Activated CD4-positive, alpha-beta T cell treated with anti-CD3 and anti-CD28 coated beads, Interleukin-2, amount 50 U/mL, for 48 hours (primary cell): ENCODE measurements at regions not wholly inside any gene's neighbourhood (a gene's known extent, or its start where the extent isn't known, plus 50 kb on each side); places are given as distances from the start of the nearest gene placed in this dataset.

Source experiments
- DNase-seq, 2 experiments: peaks; one replicate each; pipeline ENCODE4 v3.0.0-alpha.2; 2020

DNA sequence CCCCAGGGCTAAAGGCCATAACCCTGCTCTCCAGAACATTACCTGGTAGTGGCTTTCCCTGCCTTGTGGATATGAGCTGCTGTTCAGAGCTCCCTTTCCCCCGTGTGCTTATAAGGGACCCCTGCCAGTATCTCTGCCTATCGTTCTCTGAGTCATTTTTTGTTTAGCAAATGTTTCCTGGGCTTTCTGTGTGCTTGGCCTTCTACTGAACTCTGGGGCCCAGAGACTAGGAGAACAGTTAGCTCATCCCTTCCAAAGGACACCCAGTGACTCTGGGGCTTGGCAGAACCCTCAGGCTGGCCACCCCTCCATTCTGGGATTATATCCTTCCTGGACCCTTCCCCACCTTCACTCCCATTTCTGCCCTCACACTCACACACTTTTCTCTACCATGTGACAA is 80.8 kb upstream of the POU3F1 start:
- no peak for DNase-seq

DNA sequence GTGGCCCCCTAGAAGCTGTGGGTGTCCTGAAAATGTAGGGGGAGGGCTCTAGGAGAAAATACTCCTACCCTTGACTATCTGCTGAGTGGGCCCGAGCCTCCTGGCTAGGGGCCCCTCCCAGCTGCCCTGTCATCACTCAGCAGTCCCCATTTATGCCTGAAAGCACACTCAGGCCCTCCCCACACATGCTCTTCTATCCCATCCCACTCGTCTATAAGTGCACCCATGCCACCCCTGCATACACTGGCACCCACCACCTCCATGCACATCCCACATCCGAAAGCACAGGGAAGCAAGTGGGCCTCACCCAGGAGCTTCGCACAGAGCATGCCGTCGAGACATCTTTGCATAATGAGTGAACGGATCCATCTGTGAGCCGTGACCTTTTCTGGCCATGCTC is 80.4 kb upstream of the POU3F1 start:
- no peak for DNase-seq

DNA sequence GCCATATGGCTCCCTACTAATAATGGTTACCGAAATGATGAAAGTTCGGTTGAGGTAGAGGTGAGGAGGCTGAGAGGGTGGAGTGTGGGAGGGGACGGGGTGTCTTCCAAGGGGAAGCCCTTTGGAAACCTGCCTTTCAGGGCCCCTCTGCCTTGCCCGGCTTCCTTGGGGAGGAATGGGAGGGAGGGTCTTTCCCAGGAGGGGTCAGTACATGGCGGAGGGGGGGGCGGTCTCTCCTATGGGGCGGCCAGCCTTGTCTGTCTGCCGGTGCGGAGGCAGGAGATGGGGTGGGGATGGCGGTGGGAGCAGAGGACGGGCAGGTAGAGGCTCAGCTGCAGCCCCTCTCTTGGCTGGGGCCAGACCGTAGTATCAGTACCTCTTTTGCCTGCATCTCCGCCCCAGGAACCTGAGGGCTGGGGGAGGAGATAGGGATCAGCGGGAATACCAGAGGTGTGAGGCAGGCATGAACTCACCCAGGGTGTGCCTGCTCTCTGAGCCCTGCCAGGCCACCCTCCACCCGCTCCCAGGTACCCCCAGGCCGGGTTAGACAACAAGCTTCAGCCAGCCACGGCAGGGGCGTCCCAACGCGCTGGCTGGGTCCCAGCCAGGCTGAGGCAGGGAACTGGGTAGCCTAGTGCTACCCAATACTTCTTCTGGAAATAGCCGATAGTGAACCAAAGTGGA is 79.4 kb upstream of the POU3F1 start:
- DNase-seq = no peak

DNA sequence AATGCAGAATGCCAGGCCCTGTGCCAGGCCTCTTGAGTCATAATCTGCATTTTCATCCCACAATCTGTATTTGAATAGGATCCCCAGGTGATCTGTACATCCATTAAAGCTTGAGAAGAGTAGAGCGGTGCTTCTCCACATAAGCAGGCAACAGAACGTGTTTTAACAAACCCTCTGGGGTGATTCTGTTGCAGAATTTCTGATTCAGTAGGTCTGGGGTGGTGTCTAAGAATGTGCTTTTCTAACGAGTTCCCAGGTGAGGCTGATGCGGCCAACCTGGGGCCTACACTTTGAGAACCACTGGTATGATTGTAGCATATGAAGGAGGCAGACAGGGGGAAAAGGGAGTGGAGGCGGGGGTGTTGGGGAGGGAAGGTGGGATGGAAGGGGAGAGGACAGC is 78.4 kb upstream of the POU3F1 start:
- no peak for DNase-seq

DNA sequence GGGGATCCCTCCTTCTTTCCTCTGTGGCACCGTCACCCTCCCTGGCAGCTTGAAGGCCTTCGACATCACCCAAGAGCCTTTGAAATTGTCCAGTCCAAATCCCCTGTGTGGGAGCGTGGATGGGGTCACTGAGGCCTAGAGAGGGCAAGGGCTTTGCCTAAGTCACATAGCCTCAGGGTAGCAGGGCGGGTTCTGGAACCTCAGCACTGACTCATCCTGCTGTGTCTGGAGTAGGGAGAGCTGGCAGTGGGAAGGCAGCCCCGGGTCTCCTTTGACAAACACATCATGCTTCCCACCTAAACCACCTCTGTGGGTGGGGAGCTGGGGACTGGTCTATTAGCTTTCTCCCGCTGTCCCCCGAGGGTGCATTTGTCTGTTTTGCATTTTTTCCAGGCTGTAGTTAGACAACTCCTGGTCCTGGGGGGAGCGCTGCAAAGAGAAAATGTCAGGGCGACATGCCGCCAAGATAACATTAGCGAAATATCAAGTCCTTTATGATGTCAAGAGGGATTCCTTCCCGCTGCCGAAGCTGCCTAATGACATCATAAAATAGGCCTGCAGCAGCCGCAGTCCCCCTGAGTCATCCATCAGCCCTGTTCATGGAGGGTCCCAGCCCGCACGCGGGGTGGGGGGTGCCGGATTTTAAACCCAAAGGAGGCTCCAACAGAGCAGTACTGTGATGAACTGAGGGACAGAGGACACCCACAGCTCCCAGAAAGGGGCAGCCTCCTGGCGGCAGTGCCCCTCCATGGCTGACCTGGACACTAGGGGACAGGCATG is 77.0 kb upstream of the POU3F1 start:
- DNase-seq = no peak

DNA sequence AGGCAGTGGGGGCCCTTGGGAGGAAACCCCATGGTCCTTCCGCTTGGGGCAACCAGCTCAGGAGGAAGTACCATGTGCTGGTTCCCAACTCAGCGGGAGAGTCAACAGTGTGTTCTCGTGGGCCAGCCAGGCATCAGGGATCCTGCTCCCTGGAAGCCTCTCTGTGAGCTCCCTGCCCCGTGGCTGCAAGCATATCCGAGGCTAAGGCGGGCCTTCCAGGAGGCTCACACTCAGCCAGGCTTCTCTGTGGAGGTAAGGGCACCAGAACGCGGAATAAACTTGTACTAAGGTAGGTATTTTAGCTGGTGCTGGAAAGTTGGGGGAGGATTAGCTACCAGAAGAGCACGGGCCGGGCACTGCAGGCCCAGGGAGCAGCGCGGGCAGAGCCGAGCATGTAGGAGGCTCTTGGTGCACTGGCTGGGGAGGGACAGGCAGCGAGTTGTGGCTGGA is 74.7 kb upstream of the POU3F1 start:
- DNase-seq = no peak

DNA sequence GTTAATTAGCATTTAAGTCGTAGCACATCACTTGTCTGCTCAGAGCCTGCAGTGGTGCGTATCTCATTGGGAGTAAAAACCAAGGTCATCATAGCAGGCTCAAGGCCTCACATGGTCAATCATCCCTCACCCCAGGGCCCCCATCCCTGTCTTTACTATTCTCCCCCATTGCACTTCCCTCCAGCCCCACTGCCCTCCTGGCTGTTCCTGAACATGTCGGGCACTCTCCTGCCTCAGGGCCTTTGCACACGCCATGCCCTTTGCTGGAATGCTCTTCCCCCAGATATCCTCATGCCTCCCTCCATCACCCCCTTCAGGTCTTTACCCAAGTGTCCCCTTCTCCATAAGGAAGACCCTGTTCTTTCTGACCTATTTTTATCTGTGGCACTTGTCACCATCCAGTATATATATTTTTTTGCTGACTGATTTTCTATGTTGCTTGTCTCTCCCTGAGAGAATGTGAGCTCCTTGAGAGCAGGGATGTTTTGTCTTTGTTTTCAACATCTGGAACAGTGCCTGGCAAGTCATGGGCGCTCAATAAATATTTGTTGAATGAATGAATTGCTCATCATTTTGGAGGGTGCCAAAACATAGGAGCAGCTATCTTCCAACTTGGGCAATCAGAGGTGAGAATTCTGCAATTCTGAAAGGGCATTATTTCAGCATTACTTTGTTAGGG is 74.1 kb upstream of the POU3F1 start:
- DNase-seq = no peak

DNA sequence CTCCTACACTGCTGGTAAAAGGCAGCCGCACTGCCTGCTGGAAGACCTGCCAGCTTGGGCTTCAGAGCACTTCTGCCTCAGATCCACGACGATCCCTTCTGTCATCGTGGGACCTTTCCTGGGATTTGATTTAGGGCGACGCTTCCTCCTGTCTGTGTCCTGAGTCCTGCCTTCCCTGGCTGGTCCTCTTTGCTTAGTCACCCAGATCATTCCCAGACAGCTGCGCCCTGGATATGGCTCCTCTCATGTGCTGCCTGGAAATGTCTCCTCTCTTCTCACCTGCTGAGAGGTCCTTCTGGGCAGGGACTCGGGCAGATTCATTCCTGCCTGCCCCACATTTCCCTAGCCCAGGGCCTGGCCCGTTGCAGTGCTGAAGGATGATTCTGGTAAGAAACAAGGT is 72.4 kb upstream of the POU3F1 start:
- no peak for DNase-seq

DNA sequence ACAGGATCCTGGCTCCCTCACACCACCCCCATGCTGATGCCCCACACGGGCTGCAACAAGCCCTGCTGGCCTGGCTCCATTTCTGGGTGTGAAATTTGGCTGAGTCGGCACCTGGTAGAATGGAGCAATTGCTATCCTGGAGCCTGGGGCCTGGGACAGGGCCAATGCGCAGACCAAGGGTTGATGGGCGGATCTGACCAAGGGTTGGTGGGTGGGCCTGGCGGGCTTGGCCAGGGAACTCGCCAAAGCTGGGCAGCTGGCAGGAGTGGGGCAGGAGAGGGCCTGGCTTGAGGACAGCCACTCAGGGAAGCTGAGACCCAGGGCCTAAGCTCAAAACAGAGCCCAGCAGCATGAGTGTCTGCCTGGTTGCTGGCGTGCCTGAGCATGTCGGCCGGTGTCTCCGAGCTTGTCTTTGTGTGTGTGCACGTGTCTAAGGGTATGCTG is 70.9 kb upstream of the POU3F1 start:
- no peak for DNase-seq

DNA sequence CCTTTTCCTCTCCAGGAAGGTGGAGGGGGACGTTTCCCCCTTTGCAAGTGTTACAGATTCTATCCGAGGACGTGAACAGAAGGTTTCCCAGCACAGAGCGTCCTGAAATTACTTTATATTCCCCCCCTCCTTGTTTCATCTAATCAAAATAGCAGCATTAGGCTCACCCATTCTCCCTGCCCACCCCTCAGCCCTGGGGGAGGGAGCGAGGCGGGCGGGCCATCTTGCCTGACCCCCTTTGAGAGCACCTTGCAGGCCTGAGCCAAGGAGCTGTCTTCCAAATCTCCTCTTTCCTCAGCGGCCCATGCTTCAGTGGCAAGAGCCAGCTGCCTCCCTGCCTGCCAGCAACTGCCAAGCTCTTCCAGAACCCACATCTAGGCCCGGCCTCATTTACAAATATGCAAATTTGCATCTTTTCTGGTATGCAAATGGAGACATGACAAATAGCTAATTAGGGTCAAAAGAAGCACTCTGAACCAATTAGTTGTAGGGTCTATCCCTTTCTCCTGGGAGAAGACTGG is 69.1 kb upstream of the POU3F1 start:
- DNase-seq = no peak

DNA sequence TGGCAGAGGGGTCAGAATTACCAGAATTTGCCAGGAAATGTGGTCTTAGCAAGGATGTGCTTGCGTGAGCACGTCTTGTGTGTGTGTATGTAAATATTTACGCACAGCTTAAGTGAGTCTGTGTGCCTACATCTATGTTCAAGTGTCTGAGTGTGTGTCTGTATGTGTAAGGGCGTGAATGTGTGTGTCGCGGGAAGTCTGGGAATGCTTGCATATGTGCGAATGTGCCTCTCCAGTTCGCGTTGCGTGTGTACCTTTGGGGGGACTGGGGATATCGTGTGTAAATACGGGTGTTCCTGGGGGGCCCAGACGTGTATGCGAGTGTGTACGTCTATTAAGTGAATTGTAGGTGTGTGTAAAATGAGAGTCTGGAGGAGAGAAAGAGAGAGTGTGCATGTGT is 68.6 kb upstream of the POU3F1 start:
- no peak for DNase-seq

DNA sequence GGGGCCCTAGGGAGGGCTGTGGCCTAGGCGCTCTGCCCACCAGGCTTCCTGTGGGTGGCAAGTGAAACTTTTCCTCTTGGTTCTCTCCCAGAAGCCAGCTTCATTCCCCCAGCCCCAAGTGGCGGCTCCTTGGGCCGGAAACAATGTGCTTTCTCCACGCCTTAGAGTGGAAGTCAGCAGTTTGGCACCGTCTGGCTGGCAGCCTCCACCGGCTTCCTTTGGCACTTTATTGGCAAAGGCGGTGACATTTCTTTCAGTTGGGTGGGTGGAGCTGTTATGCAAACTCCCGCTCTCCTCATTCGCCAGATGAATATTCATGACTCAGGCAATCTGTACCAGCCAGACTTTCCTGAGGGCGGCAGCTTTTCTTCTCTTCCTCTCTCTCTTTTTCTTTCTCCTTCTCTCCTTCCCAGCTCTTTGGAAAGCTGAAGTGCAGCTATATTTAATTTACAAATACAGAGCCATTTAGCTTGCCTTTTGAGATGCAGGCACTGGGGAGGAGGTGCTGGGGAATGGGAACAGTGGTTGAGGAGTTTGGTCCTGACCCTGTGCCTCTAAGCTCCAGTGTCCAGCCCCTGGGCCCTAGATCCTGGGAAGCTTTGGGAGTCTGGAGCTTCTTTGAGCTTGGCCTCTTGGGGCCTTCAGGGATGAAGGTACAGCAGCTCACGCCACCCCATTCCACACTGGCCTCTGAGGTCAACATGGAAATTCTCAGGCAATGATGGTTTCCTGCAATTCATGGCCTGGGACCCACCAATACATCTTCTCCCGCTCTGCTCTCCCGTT is 67.8 kb upstream of the POU3F1 start:
- no peak for DNase-seq

DNA sequence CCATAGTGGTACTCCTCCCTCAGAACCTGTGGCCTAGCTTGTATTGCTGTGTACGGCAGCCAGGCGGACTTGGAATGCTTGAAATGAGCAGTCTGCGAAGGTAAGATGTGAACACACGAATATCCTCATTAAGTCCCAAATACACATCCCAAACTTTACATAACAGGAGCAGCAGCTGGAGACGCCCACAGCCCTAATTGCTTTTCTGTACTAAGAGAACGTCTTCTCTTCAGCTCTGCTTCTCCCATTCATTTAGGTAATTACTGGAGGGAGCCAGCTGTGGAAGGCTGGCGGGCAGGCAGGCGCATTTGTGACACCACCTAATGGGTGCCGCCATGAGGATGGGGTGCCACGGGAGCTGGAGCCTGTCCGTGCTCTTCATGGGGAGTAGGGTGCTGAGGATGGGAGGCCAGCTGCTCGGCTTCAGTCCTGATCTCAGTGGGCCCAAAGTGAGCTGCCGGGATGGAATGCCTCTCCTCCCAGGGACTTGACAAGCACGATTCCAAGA is 66.6 kb upstream of the POU3F1 start:
- no peak for DNase-seq

DNA sequence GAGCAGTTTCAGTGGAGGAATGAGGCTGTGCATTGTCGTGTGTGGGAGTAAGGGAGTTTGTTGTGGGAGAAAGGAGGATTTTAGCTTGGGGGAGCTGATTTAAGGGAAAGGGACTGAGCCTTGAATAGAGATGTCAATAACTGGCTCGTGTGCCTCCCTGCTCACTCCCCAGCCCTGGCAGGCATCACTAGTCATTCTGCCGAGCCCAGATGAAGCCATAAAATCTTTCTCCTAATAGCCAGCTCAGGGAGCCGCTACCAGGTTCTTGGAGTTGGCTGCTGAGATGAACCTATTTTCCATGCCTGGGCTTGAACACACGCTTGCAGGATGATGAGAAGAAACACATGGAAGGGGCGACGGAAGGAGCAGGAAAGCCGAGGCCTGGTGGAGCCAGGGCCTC is 65.0 kb upstream of the POU3F1 start:
- no peak for DNase-seq

DNA sequence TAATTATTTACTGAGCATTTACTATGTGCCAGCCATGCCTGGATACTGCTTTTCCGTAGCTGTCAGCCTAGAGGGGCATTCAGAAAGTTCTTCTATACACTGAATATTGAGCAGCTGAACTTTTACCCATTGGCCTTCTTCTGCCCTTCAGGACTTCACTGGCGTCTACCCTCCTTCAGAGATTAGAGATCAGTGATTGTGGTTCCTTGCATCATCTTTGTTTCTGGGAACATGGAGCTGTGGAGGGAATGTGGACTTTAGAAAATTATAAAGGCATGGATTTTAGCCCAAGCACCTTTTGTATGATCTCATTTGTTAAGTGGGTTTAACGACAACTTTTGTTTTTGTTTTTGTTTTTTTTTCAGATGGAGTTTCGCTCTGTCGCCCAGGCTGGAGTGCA is 58.7 kb upstream of the POU3F1 start:
- DNase-seq = no peak

DNA sequence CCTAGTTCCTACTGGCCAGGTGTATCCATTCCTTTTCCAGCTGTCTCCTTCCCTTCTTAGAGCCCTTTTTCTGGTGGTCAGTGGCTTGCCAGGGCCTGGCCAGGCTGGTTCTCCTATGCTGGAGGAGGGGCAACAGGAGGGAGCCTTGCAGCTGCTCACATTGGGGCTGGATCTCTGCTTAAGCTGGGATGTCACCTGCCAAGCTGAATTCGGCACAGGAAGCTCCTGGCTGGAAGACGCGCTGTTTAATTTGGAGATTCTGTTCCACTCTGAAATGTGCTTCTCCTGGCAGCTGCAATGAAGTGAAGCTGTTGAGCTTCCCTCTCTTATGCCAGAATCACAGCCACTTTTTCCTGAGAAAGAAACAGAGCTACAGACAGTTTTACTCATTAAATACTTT is 56.0 kb upstream of the POU3F1 start:
- no peak for DNase-seq

DNA sequence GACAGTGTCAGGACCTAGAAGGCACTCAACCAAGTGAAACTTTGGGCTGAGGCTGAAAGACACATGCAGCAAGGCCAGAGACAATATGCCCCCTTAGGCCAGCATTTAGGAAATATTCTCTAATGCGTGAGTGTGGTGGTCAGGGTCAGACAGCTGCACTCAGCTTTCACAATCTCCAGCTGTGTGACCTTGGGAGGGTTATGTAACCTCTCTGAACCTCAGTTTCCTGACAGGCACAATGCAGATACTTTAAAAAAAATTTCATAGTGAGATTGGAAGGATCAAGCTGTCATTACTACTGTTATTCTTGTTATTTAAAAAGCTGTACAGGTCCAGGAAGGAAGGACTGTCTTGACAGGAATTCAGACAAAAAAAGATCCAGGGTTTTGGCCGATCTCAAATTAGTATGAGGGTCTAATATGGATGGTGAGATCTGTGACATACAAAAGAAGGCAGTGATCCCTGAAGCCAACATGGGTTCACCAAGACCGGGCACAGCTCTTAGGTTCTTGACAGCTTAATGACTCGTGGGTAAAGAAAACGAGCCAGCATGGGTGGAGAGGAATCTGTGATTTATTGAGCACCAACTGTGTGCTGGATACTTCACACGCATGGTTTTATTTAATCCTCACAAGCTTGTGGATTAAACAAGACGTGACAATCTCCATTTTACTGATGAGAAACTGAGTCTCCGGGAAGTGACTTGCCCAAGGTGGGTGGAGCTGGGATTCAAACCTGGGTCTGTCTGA is 54.6 kb upstream of the POU3F1 start:
- no peak for DNase-seq

DNA sequence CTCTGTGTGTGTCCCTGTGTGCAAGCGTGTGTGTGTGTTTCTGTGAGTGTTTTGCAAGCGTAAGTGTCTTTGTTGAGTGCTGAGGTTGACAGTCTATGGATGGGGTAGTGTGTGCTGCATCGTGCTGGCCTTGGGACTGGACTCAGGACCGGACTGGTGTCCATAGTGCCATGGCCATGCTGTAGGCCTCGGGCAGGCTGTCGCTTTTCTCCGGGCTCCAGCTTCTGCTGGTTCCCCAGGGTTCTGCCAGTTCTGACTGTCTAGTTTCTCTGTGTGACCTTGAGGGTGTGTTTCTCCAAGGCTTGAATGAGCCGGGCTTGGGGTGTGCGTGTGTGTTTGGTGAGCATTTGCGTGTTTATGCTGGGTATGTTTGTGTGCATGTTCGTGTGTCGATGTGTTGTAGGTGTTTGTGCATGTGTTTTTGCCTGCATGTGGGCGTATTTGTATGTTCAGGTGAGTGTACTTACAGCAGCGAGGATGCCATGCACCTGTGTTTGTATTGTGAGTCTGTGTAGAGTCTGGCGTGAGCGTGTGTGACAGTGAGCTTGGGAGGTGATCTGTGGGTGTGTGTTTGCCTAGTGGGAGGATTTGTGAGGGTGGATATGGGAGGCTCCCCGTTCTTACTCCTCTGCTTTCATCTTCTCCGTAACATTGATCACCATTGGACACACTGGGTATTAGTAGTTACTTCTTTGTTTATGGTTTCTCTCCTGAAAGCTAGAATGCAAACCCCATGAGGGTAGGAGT is 51.7 kb upstream of the POU3F1 start:
- DNase-seq = no peak

DNA sequence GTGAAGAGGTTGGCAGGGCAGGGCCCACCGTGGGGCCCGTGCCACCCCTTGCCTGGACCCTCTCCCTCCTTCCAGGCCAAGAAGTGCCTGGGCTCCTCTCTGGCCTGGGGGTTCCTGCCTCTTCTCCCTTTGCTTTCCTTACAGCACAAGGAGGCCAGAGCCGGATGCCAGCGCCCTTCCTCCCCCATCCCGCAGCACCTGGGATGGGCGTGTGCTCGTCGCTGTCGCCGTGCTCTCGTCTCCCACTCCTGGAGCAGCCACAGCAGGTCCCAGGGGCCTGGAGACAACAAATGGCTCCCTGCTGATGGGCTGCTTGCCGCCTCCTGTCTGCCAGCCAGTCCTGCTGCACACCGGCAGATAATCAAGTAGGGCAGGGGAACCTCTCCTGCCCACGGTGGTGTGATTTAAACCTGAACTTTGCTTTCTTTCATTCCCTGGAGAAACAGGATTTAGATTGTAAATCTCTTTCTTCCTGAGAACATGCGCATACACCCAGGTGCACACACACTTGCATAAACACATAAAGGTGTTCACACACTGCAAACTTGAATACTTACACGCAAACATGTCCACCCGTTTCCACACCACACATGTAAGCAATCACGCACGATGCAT is 50.8 kb upstream of the POU3F1 start:
- DNase-seq = no peak
